HG03378 (cell line): ENCODE measurements at regions not wholly inside any gene's neighbourhood (a gene's known extent, or its start where the extent isn't known, plus 50 kb on each side); places are given as distances from the start of the nearest gene placed in this dataset.
A peak's percentile ranks its signal among the peaks of the same experiment; 100 is the strongest.

Experiments used
- ATAC-seq: cut with Tn5 transposase; IDR thresholded peaks from one replicate; pipeline ENCODE4 v1.9.1; 2021; ENCODE audit warnings: mild to moderate bottlenecking, moderate library complexity; ENCODE audit not compliant: unreplicated experiment

DNA sequence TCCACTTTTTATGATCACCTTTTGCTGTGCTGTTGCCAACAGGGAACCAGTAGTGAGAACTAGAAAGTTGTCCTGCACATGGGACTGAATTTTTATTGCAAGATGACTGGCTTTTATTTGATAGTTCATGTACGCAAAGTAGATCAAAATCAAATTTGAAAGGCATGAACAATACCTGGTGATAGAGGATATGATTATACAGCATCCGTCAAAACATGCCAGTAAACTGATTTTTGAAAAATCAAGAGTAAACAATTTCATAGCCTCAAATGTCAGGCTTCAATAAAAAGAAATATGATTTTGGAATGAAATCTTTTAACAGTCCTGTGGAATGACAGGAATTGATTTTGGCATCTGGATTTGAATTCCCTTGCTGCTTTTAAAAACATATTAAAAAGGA, 219.6 kb upstream of the LRRN1 start:
- no peak for ATAC-seq

GRCh38 chr3:3578718-3579117, 220.5 kb upstream of the LRRN1 start:
- ATAC-seq, result no peak

GRCh38 chr3:3577823-3578222, 221.4 kb upstream of the LRRN1 start:
- ATAC-seq, result no peak

DNA sequence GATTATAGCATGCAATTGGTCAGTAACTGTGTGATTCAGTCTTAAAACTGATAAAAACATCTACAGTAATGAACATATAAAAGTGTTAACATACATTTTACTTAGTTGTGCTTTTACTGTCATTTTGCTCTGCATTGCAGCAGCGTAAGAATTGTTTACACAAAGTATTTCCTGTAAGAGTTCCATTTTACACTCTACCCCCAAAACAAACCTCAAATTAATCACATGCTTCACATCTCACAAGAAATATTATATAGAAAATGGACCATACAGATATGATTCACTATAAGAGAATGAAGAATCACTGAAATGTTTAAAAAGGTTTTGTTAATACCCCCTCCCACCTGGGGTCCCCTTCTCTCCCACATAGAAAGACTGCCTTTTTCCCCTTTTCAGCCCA, 225.9 kb upstream of the LRRN1 start:
- no peak for ATAC-seq

- ATAC-seq, result no peak
Observed at GRCh38 chr3:3560591-3561311, 238.5 kb upstream of the LRRN1 start.

DNA sequence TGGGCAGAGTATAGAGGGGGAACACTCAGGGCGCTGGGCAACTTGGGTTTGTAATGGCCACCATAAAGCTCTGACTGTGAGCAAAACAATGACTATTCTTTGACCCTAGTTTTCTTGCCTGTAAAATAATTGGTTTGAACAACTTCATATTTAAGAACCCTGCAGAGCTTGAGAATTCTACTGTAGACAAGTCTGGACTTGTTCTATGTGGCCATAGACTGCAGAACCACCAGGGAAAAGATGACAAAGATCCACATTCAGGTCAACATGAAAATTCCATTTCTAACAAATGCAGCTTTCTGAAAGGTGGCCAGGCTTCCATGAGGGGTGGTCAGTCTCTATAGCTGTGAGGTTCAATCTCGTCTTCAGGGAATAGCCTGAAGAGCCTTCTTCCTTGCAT, 239.4 kb upstream of the LRRN1 start:
- ATAC-seq, result no peak

DNA sequence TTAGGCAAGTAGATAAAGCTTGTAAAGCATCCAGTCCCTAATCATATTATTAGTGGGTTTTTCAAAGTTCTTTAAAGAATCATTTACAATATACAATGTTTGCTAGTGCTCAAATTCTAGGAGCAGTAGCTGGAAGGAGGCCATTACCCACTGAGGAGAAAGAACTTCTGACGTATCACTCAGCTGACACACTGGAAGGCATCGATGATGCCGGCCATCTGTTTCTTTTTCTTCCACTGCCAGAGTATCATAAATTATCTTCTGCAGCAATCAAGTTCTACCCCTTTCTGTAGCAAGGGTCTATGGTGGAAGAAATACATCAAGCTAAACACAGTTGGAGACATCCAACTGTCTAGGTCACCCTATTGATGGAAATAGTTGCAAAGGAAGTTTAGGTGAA, 243.2 kb upstream of the LRRN1 start:
- ATAC-seq, result no peak

DNA sequence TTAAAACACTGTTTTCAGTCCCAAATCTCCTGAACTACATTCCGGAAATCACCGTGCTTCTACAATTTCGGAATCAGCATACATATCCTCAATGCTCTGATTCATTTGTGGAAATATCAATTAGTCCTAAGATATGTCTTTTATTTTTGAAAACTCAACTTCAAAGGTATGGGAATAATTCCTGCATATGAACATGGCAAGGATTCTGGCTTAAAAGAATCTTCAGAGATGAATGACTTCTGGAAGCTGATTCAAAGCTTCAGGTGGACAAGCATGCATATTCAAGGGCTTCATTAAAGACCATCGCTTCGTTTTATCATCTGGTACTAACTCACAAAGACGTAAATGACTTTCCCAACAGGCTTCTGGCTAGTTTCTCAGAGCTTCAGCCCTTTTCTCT, 246.0 kb upstream of the LRRN1 start:
- ATAC-seq, result no peak

- no peak for ATAC-seq
Observed at GRCh38 chr3:3552761-3553160, 246.5 kb upstream of the LRRN1 start.

DNA sequence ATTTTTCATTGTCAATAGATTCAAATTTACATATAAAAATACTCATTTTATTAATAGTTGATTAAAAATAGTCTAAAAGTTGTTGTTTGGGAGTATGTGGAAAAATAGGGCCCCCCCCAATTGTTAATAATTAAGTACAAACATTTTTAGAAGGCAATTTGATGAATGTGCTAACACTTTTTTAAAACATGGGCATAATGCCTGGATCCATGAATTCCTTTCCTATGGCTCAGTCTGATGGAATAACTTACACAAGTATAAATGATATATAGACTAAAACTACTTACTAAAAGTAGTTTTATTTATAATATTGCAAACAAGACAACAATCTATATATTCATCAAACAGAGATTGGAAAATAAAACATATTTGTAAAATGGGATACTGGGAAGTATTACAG, 247.2 kb upstream of the LRRN1 start:
- ATAC-seq, result no peak

GRCh38 chr3:3545360-3545759, 253.9 kb upstream of the LRRN1 start:
- no peak for ATAC-seq

- no peak for ATAC-seq
Observed at GRCh38 chr3:3538451-3538850, 260.8 kb upstream of the LRRN1 start.

DNA sequence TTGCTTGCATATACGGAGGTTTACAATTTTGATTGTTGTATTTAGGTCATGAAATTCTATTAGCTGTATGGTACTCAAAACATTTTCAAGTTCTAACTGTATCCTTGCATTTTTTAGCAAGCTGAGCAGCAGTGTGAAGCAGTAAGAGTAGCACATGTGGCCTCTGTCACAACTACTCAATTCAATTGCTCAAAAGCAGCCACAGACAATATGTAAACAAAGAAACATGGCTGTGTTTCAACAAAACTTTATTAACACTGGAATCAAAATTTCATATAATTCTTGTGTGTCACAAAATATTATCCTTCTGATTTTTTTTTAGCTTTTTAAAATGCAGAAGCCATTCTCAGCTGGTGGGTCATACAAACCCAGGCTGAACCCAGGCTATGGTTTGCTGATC, 266.7 kb upstream of the LRRN1 start:
- no peak for ATAC-seq

- peak; percentile 43 for ATAC-seq
Observed at GRCh38 chr3:3531476-3531875, 267.8 kb upstream of the LRRN1 start.

DNA sequence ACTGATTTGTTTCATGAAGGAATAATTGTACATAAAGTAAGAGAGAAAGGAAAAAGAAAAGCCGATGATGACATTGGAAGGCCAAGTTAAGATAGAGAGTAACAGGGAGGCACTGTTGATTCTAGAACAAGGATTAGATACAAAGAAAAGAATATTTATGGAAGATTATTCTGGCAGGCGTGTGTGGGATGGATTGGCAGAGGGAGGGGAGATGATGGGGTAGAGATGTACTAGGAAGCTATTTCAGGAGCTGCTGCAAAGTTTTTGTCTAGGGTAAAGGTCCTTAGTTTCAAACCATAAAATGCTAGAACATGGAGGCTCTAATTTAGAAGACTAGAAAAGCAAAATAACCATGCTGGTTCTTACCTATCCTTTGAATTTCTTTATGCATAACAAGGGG, 280.0 kb upstream of the LRRN1 start:
- no peak for ATAC-seq

- no peak for ATAC-seq
Observed at GRCh38 chr3:3516996-3517395, 282.2 kb upstream of the LRRN1 start.

- no peak for ATAC-seq
Observed at GRCh38 chr3:3516384-3516783, 282.8 kb upstream of the LRRN1 start.

GRCh38 chr3:3509665-3510064, 289.6 kb upstream of the LRRN1 start:
- no peak for ATAC-seq

DNA sequence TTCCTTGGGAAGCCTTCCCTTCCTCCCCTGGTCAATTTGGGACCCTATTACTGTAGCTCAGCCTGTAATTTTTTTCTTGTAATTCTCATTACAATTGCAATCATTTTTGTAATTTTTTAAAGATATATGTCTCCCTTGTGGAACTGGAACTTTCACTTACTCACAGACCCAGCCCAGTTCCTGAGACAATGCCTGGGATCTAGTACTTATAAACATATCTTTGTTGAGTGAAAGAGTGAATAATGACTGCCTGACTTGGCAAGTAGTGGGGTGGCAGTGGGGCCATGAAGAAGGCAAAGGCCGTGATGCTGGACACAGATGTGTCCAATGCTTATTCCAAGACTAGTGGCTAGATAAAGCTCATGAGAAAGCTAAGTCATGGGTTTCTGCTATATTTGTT, 294.5 kb upstream of the LRRN1 start:
- no peak for ATAC-seq

DNA sequence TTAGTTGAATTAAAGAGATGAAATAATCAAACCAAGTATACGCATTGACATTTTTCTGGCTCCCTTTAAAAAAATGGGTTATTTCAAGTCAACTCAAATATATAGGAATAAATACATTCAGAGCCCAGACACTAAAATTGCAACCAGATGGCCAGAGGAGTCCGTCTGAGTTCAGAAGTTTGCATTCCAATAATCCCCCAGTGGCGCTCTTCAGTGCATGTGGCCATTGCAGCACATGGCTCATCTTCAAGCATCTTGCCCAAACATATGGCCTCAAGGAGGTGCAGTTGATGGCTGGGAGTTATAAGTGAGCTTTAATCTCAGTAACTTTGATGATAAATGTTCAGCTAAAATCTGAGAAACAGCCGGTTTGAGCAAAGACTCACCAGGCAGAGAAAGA, 295.8 kb upstream of the LRRN1 start:
- ATAC-seq, result no peak

GRCh38 chr3:3499987-3500386, 299.2 kb upstream of the LRRN1 start:
- ATAC-seq, result no peak

- no peak for ATAC-seq
Observed at GRCh38 chr3:3499012-3499562, 300.1 kb upstream of the LRRN1 start.

GRCh38 chr3:3495611-3496010, 303.6 kb upstream of the LRRN1 start:
- no peak for ATAC-seq
